Smooth muscle cell (in vitro differentiated cells): ENCODE measurements at regions not wholly inside any gene's neighbourhood (a gene's known extent, or its start where the extent isn't known, plus 50 kb on each side); places are given as distances from the start of the nearest gene placed in this dataset.

Source experiments
- DNase-seq: peaks from one replicate; lab custom pipeline; 2025; ENCODE audit not compliant: unreplicated experiment; lab: John Stamatoyannopoulos, UW
- H2AFZ ChIP-seq: fragments of 200-600 bp; sonication (generic); 2 replicates; pipeline ENCODE4 v1.6.0; 2016; ENCODE audit warnings: antibody characterized with exemption, low read depth, mild to moderate bottlenecking
- H3F3A ChIP-seq: fragments of 200-600 bp; sonication (generic); 2 replicates; pipeline ENCODE4 v1.6.0; 2017; ENCODE audit warnings: antibody characterized with exemption, low read depth
- H3K27ac ChIP-seq: fragments of 200-600 bp; sonication (generic); 2 replicates; pipeline ENCODE4 v1.5.1; 2016; ENCODE audit warnings: low read depth, mild to moderate bottlenecking
- H3K27me3 ChIP-seq: fragments of 200-600 bp; sonication (generic); 2 replicates; pipeline ENCODE4 v1.6.1; 2016; ENCODE audit warnings: low read depth, mild to moderate bottlenecking
- H3K36me3 ChIP-seq: fragments of 200-600 bp; sonication (generic); 2 replicates; pipeline ENCODE4 v1.5.1; 2016; ENCODE audit warnings: low read depth
- H3K4me1 ChIP-seq: fragments of 200-600 bp; sonication (generic); 2 replicates; pipeline ENCODE4 v1.5.1; 2016; ENCODE audit warnings: low read depth
- H3K4me2 ChIP-seq: fragments of 200-600 bp; sonication (generic); 2 replicates; pipeline ENCODE4 v1.6.0; 2016; ENCODE audit warnings: mild to moderate bottlenecking
- H3K4me3 ChIP-seq: fragments of 200-600 bp; sonication (generic); 2 replicates; pipeline ENCODE4 v1.5.1; 2016; ENCODE audit warnings: mild to moderate bottlenecking
- H3K79me2 ChIP-seq: fragments of 200-600 bp; sonication (generic); 2 replicates; pipeline ENCODE4 v1.6.0; 2016; ENCODE audit warnings: low read depth, mild to moderate bottlenecking
- H3K9ac ChIP-seq: fragments of 200-600 bp; sonication (generic); 2 replicates; pipeline ENCODE4 v1.6.0; 2016; ENCODE audit warnings: low read depth
- H3K9me3 ChIP-seq: fragments of 200-600 bp; sonication (generic); replicated peaks from 2 replicates; pipeline ENCODE4 v1.5.1; 2016; ENCODE audit warnings: low read depth
- H4K20me1 ChIP-seq: fragments of 200-600 bp; sonication (generic); 2 replicates; pipeline ENCODE4 v1.6.0; 2016; ENCODE audit warnings: low read depth
- CTCF ChIP-seq: fragments of 200-600 bp; sonication (generic); IDR thresholded peaks from 2 replicates; pipeline ENCODE4 v1.5.1; 2017; ENCODE audit warnings: borderline replicate concordance, mild to moderate bottlenecking, antibody characterized with exemption; ENCODE audit not compliant: insufficient read depth, poor library complexity, severe bottlenecking
- WGBS: methylation state at CpG from one replicate; pipeline ENCODE4 v1.1.7; 2016; ENCODE audit warnings: low lambda C conversion rate; 5-methylcytosine and 5-hydroxymethylcytosine counted together

GRCh38 chr18:31245820-31246219, 72.1 kb upstream of the DSG1 start:
- Histone ChIP-seq H3K9me3 (no peaks in the 10 kb centered on the region), H3K4me3 (no peak overlapping the region), H3K4me1 (peaks cover 39% of the 10 kb centered on the region), H3F3A (peaks cover 11% of the 10 kb centered on the region), H2AFZ (peak overlapping the region; percentile 53), H3K9ac (no peak overlapping the region), H4K20me1 (no peaks in the 10 kb centered on the region), H3K27me3 (no peaks in the 10 kb centered on the region), H3K36me3 (no peaks in the 10 kb centered on the region), H3K79me2 (no peaks in the 10 kb centered on the region), H3K4me2 (peak overlapping the region; percentile 47), H3K27ac (peak overlapping the region; percentile 91)
- WGBS, result 60% methylated on average over 3 of the region's 3 CpGs
- DNase-seq, result no peak
- no peak for TF ChIP-seq CTCF

- H3K9me3 ChIP-seq, result no peaks in the 10 kb centered on the region
- peak overlapping the region; percentile 91 for H3K27ac ChIP-seq
- 47% methylated on average over 2 of the region's 2 CpGs for WGBS
- H3K79me2 ChIP-seq, result no peaks in the 10 kb centered on the region
- H4K20me1 ChIP-seq, result no peaks in the 10 kb centered on the region
- no peaks in the 10 kb centered on the region for H3K27me3 ChIP-seq
- H3F3A ChIP-seq, result peaks cover 11% of the 10 kb centered on the region
- peaks cover 38% of the 10 kb centered on the region for H3K4me1 ChIP-seq
- H3K4me3 ChIP-seq, result no peak overlapping the region
- H3K4me2 ChIP-seq, result peak overlapping the region; percentile 47
- no peak for TF ChIP-seq CTCF
- peak overlapping the region; percentile 59 for H2AFZ ChIP-seq
- no peak overlapping the region for H3K9ac ChIP-seq
- no peaks in the 10 kb centered on the region for H3K36me3 ChIP-seq
- no peak for DNase-seq
These were observed 71.5 kb upstream of the DSG1 start for GRCh38 chr18:31246460-31246859.

GRCh38 chr18:31247574-31248199, 70.3 kb upstream of the DSG1 start:
- Histone ChIP-seq H3F3A (peaks cover 11% of the 10 kb centered on the region), H4K20me1 (no peaks in the 10 kb centered on the region), H3K9me3 (no peaks in the 10 kb centered on the region), H3K27me3 (no peaks in the 10 kb centered on the region), H3K9ac (no peak overlapping the region), H3K79me2 (no peaks in the 10 kb centered on the region), H3K36me3 (no peaks in the 10 kb centered on the region), H3K4me1 (peaks cover 27% of the 10 kb centered on the region), H3K4me2 (peak overlapping the region; percentile 45), H3K27ac (peak overlapping the region; percentile 91), H3K4me3 (no peak overlapping the region), H2AFZ (peak overlapping the region; percentile 14)
- no peak for DNase-seq
- 37% methylated on average over 6 of the region's 6 CpGs for WGBS
- TF ChIP-seq CTCF, result no peak
